HG03175 (cell line): ENCODE measurements at regions not wholly inside any gene's neighbourhood (a gene's known extent, or its start where the extent isn't known, plus 50 kb on each side); places are given as distances from the start of the nearest gene placed in this dataset.

ENCODE experiments used
- ATAC-seq: cut with Tn5 transposase; IDR thresholded peaks from one replicate; pipeline ENCODE4 v1.9.1; 2021; ENCODE audit warnings: mild to moderate bottlenecking, moderate library complexity; ENCODE audit not compliant: unreplicated experiment

DNA sequence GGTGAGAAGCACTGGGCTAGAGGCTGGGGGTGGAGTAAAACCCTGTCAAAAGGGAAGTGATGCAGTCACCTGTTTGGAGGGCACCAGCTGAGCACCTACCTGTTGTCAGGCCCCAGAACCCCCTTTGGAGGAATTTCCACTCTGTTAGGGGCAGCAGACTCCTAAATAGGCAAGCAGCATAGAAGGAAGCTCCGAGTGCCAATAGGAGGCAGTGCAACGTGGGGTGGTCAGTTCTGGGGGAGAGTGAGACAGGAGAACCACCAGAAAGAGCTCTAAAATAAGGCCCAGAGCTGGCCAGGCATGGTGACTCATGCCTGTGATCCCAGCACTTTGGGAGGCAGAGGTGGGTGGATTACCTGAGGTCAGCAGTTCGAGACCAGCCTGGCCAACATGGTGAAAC, 203.7 kb upstream of the ZC3H12A start:
- no peak for ATAC-seq

- no peak for ATAC-seq
Measured at GRCh38 chr1:37272626-37273025, 201.8 kb upstream of the ZC3H12A start.

GRCh38 chr1:37274486-37274885, 199.9 kb upstream of the ZC3H12A start:
- no peak for ATAC-seq

GRCh38 chr1:37274938-37275631, 199.3 kb upstream of the ZC3H12A start:
- ATAC-seq: no peak

- ATAC-seq: no peak
Measured at GRCh38 chr1:37277366-37277765, 197.0 kb upstream of the ZC3H12A start.

GRCh38 chr1:37281354-37281753, 193.0 kb upstream of the ZC3H12A start:
- ATAC-seq: no peak

- no peak for ATAC-seq
Measured at GRCh38 chr1:37282764-37283163, 191.6 kb upstream of the ZC3H12A start.

GRCh38 chr1:37284053-37284452, 190.3 kb upstream of the ZC3H12A start:
- no peak for ATAC-seq

DNA sequence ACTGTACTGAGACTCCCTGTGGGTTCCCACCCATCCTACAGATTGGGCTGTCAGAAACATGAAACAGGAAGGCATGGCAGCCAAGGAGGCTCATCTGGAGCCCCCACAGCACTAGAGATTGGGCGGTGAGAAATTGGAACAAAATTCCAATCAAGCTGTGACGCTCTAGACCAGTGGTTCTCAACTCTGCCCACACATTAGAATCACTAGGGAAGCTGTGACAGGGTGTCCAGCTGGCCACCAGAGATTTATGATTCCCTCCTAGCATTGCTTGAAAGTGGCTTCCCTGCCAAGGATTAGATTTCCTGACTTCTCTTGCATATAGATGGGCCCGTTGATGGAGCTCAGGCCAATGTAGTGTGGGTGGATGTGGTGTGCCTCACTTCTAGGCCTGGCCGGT, 187.5 kb upstream of the ZC3H12A start:
- ATAC-seq: no peak

GRCh38 chr1:37288900-37289299, 185.5 kb upstream of the ZC3H12A start:
- peak; percentile 97 for ATAC-seq

DNA sequence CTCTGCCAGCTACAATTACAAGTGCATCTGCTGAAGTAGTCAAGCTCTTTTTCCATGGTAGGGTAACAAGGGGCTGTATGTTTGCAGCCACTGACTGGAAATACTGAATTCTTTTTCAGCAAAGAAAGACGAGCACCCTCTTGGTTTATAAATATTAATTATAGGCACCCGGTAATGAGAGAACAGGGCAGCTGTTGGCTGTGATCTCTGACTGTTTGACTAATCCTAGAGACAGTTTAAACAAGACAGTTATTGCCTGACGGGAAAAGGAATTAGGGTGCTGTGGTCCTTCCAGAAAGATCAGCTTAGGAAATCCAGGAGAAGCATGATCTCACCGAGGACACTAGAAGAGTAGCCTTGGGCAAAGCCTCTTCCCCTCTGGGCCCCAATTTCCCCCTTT, 183.7 kb upstream of the ZC3H12A start:
- no peak for ATAC-seq

DNA sequence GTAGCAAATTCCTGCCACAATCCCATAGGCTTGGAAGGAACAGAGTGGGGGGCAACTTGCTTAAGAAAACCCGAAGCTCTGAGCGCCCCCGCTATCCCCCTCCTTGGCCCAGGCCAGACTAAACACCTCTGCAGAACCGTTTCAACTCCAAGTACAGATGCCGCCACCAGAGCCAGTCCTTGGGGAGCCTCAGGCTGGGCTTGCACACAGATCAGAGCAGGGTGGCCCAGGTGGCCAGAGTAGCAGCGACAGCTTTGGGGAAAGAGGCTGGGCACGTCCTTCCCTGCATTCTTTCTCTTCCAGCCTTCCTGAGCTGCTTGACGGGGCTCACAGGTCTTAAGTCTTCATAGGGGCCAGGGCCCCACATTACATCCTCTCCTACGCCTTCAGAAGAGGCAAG, 181.6 kb upstream of the ZC3H12A start:
- ATAC-seq: no peak

DNA sequence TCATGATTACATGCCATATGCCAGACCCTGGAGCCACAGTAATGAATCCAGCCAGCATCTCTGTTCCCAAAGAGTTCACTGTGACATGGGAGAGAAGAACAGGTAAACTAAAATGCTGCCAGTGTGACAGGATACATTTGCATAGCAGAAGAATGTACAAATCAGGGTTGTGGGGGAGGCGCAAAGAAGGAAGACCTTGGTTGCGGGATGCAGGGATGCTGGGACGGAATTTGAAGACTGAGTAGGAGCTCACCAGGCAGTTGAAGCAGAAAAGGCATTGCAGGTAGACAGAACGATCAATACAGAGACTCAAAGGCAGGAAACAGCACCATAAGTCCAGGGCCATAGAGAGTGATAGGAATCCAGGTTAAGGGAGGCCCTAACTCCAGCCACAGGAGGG, 180.3 kb upstream of the ZC3H12A start:
- no peak for ATAC-seq

DNA sequence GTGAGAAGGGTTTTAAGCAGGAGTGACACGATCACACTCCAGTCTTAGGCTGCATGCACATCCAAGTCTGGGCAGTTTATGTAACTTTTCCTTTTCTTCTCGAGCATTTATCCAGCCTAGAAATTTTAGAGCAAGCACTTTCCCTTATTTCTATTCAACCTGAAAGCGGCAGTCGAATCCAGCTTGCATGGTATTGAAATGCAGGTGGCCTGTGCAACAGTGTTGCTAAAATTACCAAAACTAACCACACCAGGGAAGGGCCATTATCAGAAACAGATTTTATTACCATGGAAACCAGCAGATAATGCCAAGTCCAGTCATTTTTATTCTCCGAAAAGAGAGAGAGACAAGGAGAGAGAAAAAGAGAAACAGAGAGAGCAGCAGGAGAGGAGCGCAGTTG, 179.9 kb upstream of the ZC3H12A start:
- no peak for ATAC-seq

- no peak for ATAC-seq
Measured at GRCh38 chr1:37298769-37299168, 175.6 kb upstream of the ZC3H12A start.

DNA sequence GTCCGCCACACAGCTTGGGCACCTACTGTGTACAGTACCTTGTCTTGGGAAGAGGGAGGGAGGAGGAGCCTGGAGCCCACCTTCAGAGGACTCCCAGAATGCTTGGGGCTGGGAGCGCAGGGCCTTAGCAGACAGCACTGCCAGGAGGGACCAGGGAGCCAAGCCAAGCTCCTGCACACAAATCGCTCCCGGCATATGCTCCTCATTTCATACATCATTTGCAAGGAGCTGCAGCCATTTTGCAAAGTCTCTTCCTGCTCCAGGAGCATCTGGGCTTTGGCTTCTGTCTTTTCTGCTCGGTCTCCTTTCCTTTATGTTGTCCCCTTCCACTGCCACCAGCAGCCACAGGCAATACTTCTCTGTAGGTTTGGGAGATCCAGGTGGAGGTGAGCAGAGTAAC, 175.2 kb upstream of the ZC3H12A start:
- ATAC-seq: no peak

DNA sequence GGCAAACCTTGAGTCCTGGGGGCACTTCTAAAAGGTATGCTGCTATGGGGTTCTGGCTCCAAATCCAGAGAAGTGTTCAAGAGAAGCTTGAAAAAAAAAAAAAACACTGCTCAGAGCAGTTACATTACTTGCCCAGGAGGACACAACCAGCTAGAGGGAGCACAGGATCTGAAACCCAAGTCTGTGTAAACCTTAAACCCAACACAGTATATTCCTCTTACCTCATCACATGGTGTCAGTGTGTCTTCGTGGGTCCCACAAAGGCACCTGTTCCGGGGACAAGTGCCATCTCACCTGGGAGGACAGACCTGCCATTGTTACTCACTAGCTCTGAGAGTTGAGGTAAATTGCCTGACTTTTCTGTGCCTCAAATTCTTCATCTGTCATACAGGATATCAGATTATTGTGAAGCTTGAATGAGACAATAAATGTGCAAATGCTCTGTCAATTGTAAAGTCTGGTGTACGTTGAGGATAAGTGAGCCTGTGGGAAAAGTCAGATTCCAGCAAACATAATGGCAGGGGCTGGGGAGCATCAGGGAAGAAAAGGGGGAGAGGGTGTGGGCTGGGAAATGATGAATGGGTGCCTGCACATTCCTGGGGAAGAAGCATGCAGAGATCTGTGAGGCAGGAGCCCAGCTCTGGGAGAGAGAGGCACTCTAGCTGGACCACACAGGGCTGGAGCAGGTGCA, 170.4 kb upstream of the ZC3H12A start:
- ATAC-seq: no peak

DNA sequence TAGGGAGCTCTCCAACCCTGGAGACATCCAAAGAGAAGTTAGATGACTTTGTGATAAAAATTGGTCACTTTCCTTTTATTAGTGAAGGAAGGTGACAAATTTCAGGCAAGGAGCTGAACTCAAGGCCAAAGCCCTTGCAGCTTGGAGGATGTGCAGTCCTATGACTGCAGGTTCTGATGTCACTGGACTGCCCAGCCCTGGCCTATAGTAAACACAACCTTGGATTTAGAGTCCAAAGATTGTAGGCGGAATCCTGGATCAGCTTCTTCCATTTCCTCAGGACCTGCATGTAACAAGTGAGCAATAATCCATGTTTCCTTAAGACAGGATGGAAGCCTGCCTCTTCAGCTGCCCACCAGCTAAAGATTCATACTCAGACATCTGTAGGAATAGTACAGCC, 169.3 kb upstream of the ZC3H12A start:
- no peak for ATAC-seq

- ATAC-seq: no peak
Measured at GRCh38 chr1:37305841-37306240, 168.5 kb upstream of the ZC3H12A start.

GRCh38 chr1:37306461-37306860, 167.9 kb upstream of the ZC3H12A start:
- ATAC-seq: no peak

DNA sequence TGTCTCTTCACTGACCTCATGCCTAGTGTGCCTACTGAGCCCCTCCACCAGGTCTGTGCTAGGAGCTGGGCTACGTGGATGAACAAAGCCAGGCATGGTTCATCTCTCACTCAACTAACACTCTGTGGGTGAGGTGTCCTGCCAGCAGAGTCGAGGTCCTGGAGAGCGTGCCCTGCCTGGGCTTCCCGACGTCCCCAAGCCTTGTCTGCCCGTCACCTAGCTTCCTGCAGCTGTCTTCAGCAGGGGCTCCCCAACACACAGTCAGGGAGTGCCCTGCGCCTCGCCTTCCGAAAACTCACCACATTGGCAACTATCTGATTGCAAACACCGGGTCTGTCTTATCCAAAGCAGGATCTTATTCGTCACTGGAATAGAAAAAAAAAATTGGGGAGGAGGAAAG, 167.5 kb upstream of the ZC3H12A start:
- ATAC-seq: no peak

GRCh38 chr1:37308031-37308960, 166.1 kb upstream of the ZC3H12A start:
- ATAC-seq: no peak
